ENCODE measurements at regions not wholly inside any gene's neighbourhood (a gene's known extent, or its start where the extent isn't known, plus 50 kb on each side); places are given as distances from the start of the nearest gene placed in this dataset.

DNA sequence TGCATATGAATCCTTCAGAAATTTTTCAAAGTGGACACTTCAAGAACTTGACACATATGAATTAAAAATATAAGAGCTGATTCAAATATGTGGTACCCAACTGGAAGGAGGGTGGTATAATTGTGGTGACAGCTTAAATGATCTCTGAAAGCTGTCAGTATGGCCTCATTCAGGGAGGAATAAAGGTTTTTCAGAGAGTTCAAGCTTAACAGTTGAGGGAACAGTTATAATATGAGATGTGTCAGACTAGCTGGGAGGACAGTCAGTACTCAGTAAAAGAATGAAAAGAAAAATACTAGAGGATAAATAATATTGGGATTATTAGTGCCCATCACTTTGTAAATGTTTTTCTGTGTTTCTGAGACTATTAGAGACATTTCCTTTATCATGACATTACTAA, 277.5 kb downstream of the RASSF9 start:
- no peak for DNase-seq (ENCODE audit: low spot score)
- TF ChIP-seq, protein P1, sequence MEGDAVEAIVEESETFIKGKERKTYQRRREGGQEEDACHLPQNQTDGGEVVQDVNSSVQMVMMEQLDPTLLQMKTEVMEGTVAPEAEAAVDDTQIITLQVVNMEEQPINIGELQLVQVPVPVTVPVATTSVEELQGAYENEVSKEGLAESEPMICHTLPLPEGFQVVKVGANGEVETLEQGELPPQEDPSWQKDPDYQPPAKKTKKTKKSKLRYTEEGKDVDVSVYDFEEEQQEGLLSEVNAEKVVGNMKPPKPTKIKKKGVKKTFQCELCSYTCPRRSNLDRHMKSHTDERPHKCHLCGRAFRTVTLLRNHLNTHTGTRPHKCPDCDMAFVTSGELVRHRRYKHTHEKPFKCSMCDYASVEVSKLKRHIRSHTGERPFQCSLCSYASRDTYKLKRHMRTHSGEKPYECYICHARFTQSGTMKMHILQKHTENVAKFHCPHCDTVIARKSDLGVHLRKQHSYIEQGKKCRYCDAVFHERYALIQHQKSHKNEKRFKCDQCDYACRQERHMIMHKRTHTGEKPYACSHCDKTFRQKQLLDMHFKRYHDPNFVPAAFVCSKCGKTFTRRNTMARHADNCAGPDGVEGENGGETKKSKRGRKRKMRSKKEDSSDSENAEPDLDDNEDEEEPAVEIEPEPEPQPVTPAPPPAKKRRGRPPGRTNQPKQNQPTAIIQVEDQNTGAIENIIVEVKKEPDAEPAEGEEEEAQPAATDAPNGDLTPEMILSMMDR (IDR thresholded peaks at IDR 0.05; ENCODE audit: extremely low read depth, insufficient read depth, missing control alignments), result no peak
- in situ Hi-C loops (cut with MboI; ENCODE audit: low pct_unique_long_range_greater_than_20kb, low sequenced_read_pairs, unreplicated experiment), result no loop called here

DNA sequence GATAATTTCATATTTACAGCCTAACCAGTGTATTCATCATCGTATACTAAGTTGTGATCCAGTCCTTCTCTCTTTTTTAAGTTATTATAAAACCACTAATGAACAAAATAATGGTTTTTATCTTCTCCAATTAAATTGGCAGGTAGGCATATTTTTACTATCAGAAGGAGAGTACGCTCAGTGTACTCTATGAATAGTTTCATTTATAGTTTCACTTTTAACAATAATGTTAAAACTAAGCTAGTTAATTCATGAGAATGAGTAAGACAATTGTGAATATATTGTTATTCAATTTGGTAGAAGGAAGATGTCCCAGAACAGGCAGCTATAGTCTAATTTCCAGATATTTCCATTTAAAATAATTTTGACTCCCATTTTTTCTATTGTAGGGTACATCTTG, 277.1 kb downstream of the RASSF9 start:
- in situ Hi-C loops (cut with MboI; ENCODE audit: low pct_unique_long_range_greater_than_20kb, low sequenced_read_pairs, unreplicated experiment), result no loop called here
- TF ChIP-seq, protein P1 (IDR thresholded peaks at IDR 0.05; ENCODE audit: extremely low read depth, insufficient read depth, missing control alignments), result no peak
- no peak for DNase-seq (ENCODE audit: low spot score)

DNA sequence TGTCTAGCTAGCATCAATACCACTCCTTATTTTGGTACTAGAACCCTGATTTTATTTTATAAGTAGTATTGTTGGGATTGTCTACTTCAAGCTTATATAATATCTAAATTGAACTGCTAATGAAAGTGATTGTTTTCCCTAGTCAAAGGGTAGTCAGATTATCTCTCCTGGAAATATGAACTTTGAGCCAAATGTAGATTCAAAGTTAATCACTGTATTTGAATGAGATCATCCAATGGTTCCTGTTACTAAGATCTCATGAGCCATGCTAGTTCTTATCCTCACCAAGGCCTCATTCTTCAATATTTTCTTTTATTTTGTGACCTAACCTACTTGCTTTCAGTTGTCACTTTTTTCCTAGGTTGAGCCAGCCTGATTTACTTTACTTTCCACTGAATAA, 276.7 kb downstream of the RASSF9 start:
- no peak for DNase-seq (ENCODE audit: low spot score)
- in situ Hi-C loops (cut with MboI; ENCODE audit: low pct_unique_long_range_greater_than_20kb, low sequenced_read_pairs, unreplicated experiment), result no loop called here
- TF ChIP-seq, protein P1 (IDR thresholded peaks at IDR 0.05; ENCODE audit: extremely low read depth, insufficient read depth, missing control alignments), result no peak

DNA sequence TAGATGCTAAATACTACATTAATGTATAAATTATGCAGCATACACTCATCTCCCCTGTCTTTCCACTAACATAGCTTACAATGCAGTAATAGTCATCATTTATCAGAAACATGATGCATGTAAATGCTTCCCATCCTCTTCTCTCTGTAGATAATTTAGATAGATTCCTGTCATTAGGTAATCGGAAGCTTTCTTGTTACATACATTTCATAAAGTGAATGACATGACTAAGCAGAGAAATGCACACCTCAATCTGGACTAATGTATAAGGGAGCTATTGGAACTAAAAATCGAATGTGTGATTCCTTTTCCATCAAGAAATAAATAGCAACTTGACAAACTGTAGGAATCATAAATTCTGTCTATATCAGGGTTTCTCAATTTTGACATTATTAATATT, 273.4 kb downstream of the RASSF9 start:
- TF ChIP-seq, protein P1 (IDR thresholded peaks at IDR 0.05; ENCODE audit: extremely low read depth, insufficient read depth, missing control alignments), result no peak
- in situ Hi-C loops (cut with MboI; ENCODE audit: low pct_unique_long_range_greater_than_20kb, low sequenced_read_pairs, unreplicated experiment), result no loop called here

DNA sequence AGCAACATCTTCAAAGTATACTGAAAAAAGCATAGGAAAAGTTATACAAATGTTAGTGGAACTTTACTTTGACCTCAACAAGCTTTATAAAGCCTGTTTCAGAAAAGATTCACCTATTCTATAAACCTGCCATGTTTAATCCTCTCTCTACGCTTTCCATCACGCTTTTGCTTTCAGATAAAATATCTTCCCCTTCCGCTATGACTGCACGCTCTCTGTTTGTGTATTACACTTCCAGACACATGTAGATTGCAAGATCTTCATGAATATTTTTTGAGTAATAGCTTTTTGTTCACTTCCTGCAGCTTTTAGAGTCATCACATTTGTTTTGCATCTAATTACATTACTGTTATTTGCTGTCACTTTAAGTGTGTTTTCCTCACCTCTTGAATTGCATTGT, 271.4 kb downstream of the RASSF9 start:
- in situ Hi-C loops (cut with MboI; ENCODE audit: low pct_unique_long_range_greater_than_20kb, low sequenced_read_pairs, unreplicated experiment), result no loop called here
- no peak for DNase-seq (ENCODE audit: low spot score)
- TF ChIP-seq, protein P1 (IDR thresholded peaks at IDR 0.05; ENCODE audit: extremely low read depth, insufficient read depth, missing control alignments), result no peak

More for the DNA sequence above, 273.4 kb downstream of the RASSF9 start:
- DNase-seq (ENCODE audit: low spot score), result no peak

DNA sequence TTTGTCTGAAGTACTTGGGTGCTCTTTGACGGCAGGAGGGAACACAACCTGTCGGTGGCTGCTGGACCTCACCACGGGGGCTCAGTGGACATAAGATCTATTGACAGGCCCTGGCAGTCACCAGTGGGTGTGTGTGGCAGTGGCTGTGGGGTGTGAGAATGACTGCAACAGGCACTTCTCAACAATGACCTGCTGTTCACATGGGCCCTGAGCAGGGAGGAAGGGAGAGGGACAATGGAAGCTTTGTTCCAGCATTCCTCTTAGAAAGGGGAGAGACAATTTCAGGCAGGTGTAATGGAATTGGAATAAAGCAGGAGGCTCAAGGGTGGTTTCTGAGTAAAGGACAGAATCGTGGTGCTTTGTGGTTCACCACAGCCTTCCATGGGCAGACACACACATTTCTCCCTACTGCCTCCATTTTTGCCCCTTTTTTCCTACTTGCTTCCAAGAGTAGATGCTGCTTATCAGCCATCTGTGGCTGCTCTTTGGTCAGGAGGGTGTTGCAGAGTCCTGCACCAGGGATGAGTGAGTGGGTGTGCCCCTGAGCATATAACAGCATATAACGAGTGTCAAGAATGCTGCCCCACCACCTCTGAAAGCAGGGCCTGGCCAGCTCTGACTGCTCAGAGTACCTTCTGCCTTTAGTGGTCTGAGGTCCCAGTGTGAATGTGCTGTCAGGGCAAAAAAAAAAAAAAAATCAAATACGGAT, 267.7 kb downstream of the RASSF9 start:
- TF ChIP-seq, protein P1 (IDR thresholded peaks at IDR 0.05; ENCODE audit: extremely low read depth, insufficient read depth, missing control alignments), result no peak
- no peak for DNase-seq (ENCODE audit: low spot score)
- in situ Hi-C loops (cut with MboI; ENCODE audit: low pct_unique_long_range_greater_than_20kb, low sequenced_read_pairs, unreplicated experiment), result no loop called here
